HEK293 (cell line): ENCODE measurements at regions not wholly inside any gene's neighbourhood (a gene's known extent, or its start where the extent isn't known, plus 50 kb on each side); places are given as distances from the start of the nearest gene placed in this dataset.

ENCODE experiments used
- CTCF ChIA-PET: fragments of 350-600 bp; formaldehyde crosslinking; extraction: SDS; loops from one replicate; lab custom pipeline; 2021; ENCODE audit warnings: antibody characterized with exemption; lab: Yijun Ruan, JAX
- POLR2A ChIA-PET: fragments of 300-600 bp; formaldehyde crosslinking; extraction: SDS; loops from one replicate; lab custom pipeline; 2020; ENCODE audit warnings: antibody characterized with exemption, inconsistent platforms; lab: Yijun Ruan, JAX
- H3K27ac ChIP-seq: fragments of 200-500 bp; sonication (Bioruptor generic); 2 replicates; pipeline ENCODE4 v1.5.1; 2014; ENCODE audit warnings: low read depth, low read length, control low read depth, inconsistent platforms; ENCODE audit errors: extremely low read depth
- H3K36me3 ChIP-seq, 2 experiments: fragments of 200-500 bp in 1 of 2; sonication (Bioruptor generic) in 1 of 2; 1 replicate in 1 of 2; 2 replicates in 1 of 2; pipeline ENCODE4 v1.5.1; 2014 to 2017; ENCODE audit warnings: inconsistent platforms in 2 of 2, low read length in 2 of 2; ENCODE audit not compliant: control insufficient read depth in 2 of 2, insufficient read depth in 1 of 2
- H3K4me1 ChIP-seq: fragments of 200-500 bp; sonication (Bioruptor generic); 2 replicates; pipeline ENCODE4 v1.5.1; 2014; ENCODE audit warnings: mild to moderate bottlenecking, low read length, inconsistent platforms; ENCODE audit not compliant: control insufficient read depth, insufficient read depth
- H3K4me3 ChIP-seq: 2 replicates; pipeline ENCODE4 v1.5.1; 2011; ENCODE audit warnings: low read depth, mild to moderate bottlenecking, control low read depth, low read length, moderate library complexity
- H3K9me3 ChIP-seq: fragments of 200-500 bp; sonication (Bioruptor generic); 2 replicates; pipeline ENCODE4 v1.5.1; 2014; ENCODE audit warnings: low read depth, low read length, inconsistent platforms; ENCODE audit not compliant: control insufficient read depth, insufficient read depth
- FEZF1 ChIP-seq: fragments of 450-650 bp; formaldehyde crosslinking; IDR thresholded peaks from 2 replicates; pipeline ENCODE4 v1.5.1; 2016; ENCODE audit warnings: missing biosample characterization, missing genetic modification characterization
- MZF1 ChIP-seq: fragments of 450-650 bp; formaldehyde crosslinking; IDR thresholded peaks from 2 replicates; pipeline ENCODE4 v1.5.1; 2017; ENCODE audit warnings: missing biosample characterization, missing genetic modification characterization, borderline replicate concordance
- PRDM1 ChIP-seq: fragments of 450-650 bp; formaldehyde crosslinking; IDR thresholded peaks from 2 replicates; pipeline ENCODE4; 2016; ENCODE audit warnings: missing biosample characterization, missing genetic modification characterization
- SALL2 ChIP-seq: fragments of 450-650 bp; formaldehyde crosslinking; IDR thresholded peaks from 2 replicates; pipeline ENCODE4 v1.5.0; 2017; ENCODE audit warnings: missing biosample characterization, mild to moderate bottlenecking, missing genetic modification characterization, borderline replicate concordance
- SCRT2 ChIP-seq: fragments of 450-650 bp; formaldehyde crosslinking; IDR thresholded peaks from 2 replicates; pipeline ENCODE4 v1.5.1; 2016; ENCODE audit warnings: missing biosample characterization, missing genetic modification characterization
- SP2 ChIP-seq: fragments of 450-650 bp; formaldehyde crosslinking; IDR thresholded peaks from 2 replicates; pipeline ENCODE4 v1.5.1; 2016; ENCODE audit warnings: missing biosample characterization, missing genetic modification characterization
- SP3 ChIP-seq: fragments of 450-650 bp; formaldehyde crosslinking; IDR thresholded peaks from 2 replicates; pipeline ENCODE4 v1.5.1; 2016; ENCODE audit warnings: missing biosample characterization, missing genetic modification characterization
- TRIM28 ChIP-seq: IDR thresholded peaks from 2 replicates; pipeline ENCODE4 v1.6.1; 2011; ENCODE audit warnings: low read length, control low read depth, borderline replicate concordance
- YY1 ChIP-seq: fragments of 450-650 bp; formaldehyde crosslinking; IDR thresholded peaks from 2 replicates; pipeline ENCODE4 v1.5.1; 2018; ENCODE audit warnings: missing biosample characterization, missing genetic modification characterization
- ZBTB7A ChIP-seq: fragments of 450-650 bp; formaldehyde crosslinking; IDR thresholded peaks from 2 replicates; pipeline ENCODE4 v1.5.1; 2016; ENCODE audit warnings: low read depth, missing biosample characterization, missing genetic modification characterization
- ZFP3 ChIP-seq: fragments of 450-650 bp; formaldehyde crosslinking; IDR thresholded peaks from 2 replicates; pipeline ENCODE4 v1.5.1; 2016; ENCODE audit warnings: low read depth, missing biosample characterization, missing genetic modification characterization
- ZFP41 ChIP-seq: fragments of 450-650 bp; formaldehyde crosslinking; IDR thresholded peaks from 2 replicates; pipeline ENCODE4 v1.5.1; 2016; ENCODE audit warnings: missing biosample characterization, missing genetic modification characterization, borderline replicate concordance
- ZNF132 ChIP-seq: fragments of 450-650 bp; formaldehyde crosslinking; IDR thresholded peaks from 2 replicates; pipeline ENCODE4 v1.5.1; 2017; ENCODE audit warnings: missing biosample characterization, missing genetic modification characterization, borderline replicate concordance
- ZNF138 ChIP-seq: fragments of 450-650 bp; formaldehyde crosslinking; IDR thresholded peaks from 2 replicates; pipeline ENCODE4 v1.5.1; 2016; ENCODE audit warnings: missing biosample characterization, missing genetic modification characterization, borderline replicate concordance
- ZNF146 ChIP-seq: fragments of 450-650 bp; formaldehyde crosslinking; IDR thresholded peaks from 2 replicates; pipeline ENCODE4 v1.5.1; 2016; ENCODE audit warnings: missing biosample characterization, missing genetic modification characterization
- ZNF174 ChIP-seq: fragments of 450-650 bp; formaldehyde crosslinking; IDR thresholded peaks from 2 replicates; pipeline ENCODE4 v1.5.0; 2017; ENCODE audit warnings: missing biosample characterization, mild to moderate bottlenecking, missing genetic modification characterization
- ZNF211 ChIP-seq: fragments of 450-650 bp; formaldehyde crosslinking; IDR thresholded peaks from 2 replicates; pipeline ENCODE4 v1.5.1; 2016; ENCODE audit warnings: low read depth, missing biosample characterization, missing genetic modification characterization
- ZNF214 ChIP-seq: fragments of 450-650 bp; formaldehyde crosslinking; IDR thresholded peaks from 2 replicates; pipeline ENCODE4 v1.5.1; 2017; ENCODE audit warnings: missing biosample characterization, mild to moderate bottlenecking, missing genetic modification characterization, borderline replicate concordance
- ZNF23 ChIP-seq: fragments of 450-650 bp; formaldehyde crosslinking; IDR thresholded peaks from 2 replicates; pipeline ENCODE4 v1.5.1; 2016; ENCODE audit warnings: missing biosample characterization, missing genetic modification characterization, borderline replicate concordance
- ZNF248 ChIP-seq: fragments of 450-650 bp; formaldehyde crosslinking; IDR thresholded peaks from 2 replicates; pipeline ENCODE4 v1.5.1; 2017; ENCODE audit warnings: missing biosample characterization, missing genetic modification characterization
- ZNF341 ChIP-seq: fragments of 450-650 bp; formaldehyde crosslinking; IDR thresholded peaks from 2 replicates; pipeline ENCODE4; 2016; ENCODE audit warnings: low read depth, missing biosample characterization, missing genetic modification characterization
- ZNF610 ChIP-seq: fragments of 450-650 bp; formaldehyde crosslinking; IDR thresholded peaks from 2 replicates; pipeline ENCODE4 v1.5.1; 2016; ENCODE audit warnings: missing biosample characterization, missing genetic modification characterization, borderline replicate concordance
- ZNF621 ChIP-seq: fragments of 450-650 bp; formaldehyde crosslinking; IDR thresholded peaks from 2 replicates; pipeline ENCODE4 v1.5.1; 2017; ENCODE audit warnings: missing biosample characterization, missing genetic modification characterization
- ZNF624 ChIP-seq: fragments of 450-650 bp; formaldehyde crosslinking; IDR thresholded peaks from 2 replicates; pipeline ENCODE4 v1.5.1; 2017; ENCODE audit warnings: missing biosample characterization, missing genetic modification characterization
- ZNF792 ChIP-seq: fragments of 450-650 bp; formaldehyde crosslinking; IDR thresholded peaks from 2 replicates; pipeline ENCODE4 v1.5.1; 2016; ENCODE audit warnings: missing biosample characterization, missing genetic modification characterization
- ZSCAN23 ChIP-seq: fragments of 450-650 bp; formaldehyde crosslinking; IDR thresholded peaks from 2 replicates; pipeline ENCODE4 v1.5.1; 2016; ENCODE audit warnings: missing biosample characterization, missing genetic modification characterization
- TF ChIP-seq, protein P1 (sequence below): fragments of 450-650 bp; formaldehyde crosslinking; IDR thresholded peaks from 2 replicates; pipeline ENCODE4 v1.5.1; 2016; ENCODE audit warnings: missing biosample characterization, missing genetic modification characterization
- TF ChIP-seq, protein P2 (sequence below): fragments of 450-650 bp; IDR thresholded peaks from 2 replicates; pipeline ENCODE4 v1.5.1; 2018; ENCODE audit warnings: missing biosample characterization, mild to moderate bottlenecking, missing genetic modification characterization
- TF ChIP-seq, protein P3 (sequence below): fragments of 450-650 bp; formaldehyde crosslinking; IDR thresholded peaks from 2 replicates; pipeline ENCODE4 v1.5.1; 2017; ENCODE audit warnings: missing biosample characterization, missing genetic modification characterization

DNA sequence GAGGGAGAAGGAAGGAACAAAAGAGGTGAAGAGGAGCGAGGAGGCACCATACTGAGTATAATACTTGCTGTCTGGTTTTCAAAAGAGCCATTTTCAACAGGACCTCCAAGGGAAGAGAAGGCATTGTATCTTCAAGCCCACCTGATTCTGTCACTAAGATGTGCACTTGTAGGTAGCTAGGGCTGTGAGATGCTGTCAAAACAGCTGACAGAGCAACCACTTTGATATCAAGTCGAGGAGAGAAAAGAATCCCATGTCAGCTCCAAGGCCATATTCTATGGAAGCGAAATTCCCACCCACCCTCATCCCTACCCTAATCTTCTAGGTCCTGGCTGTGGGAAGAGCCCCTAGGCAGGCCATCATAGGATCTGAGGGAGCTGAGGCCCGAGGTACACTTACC is 70.9 kb upstream of the PRDM11 start:
- no peaks in the 10 kb centered on the region for H3K4me1 ChIP-seq
- no peak overlapping the region for H3K4me3 ChIP-seq
- H3K36me3 ChIP-seq: no peaks in the 10 kb centered on the region
- no peak overlapping the region for H3K27ac ChIP-seq
- CTCF ChIA-PET: no interaction called here
- TF ChIP-seq SP2 (tag by site-specific recombination) (no peak), ZNF248 (tag by site-specific recombination) (no peak), ZNF132 (tag by site-specific recombination) (no peak), ZNF146 (tag by site-specific recombination) (no peak), ZSCAN23 (no peak), ZNF624 (tag by site-specific recombination) (no peak), ZNF621 (no peak), PRDM1 (no peak), ZNF610 (tag by site-specific recombination) (no peak), ZNF23 (no peak), YY1 (no peak), MZF1 (tag by site-specific recombination) (no peak), SALL2 (no peak), ZNF138 (tag by site-specific recombination) (no peak), ZNF211 (tag by site-specific recombination) (no peak), SP3 (tag by site-specific recombination) (no peak), ZNF214 (tag by site-specific recombination) (no peak), ZFP3 (tag by site-specific recombination) (no peak)
- TF ChIP-seq, protein P1, sequence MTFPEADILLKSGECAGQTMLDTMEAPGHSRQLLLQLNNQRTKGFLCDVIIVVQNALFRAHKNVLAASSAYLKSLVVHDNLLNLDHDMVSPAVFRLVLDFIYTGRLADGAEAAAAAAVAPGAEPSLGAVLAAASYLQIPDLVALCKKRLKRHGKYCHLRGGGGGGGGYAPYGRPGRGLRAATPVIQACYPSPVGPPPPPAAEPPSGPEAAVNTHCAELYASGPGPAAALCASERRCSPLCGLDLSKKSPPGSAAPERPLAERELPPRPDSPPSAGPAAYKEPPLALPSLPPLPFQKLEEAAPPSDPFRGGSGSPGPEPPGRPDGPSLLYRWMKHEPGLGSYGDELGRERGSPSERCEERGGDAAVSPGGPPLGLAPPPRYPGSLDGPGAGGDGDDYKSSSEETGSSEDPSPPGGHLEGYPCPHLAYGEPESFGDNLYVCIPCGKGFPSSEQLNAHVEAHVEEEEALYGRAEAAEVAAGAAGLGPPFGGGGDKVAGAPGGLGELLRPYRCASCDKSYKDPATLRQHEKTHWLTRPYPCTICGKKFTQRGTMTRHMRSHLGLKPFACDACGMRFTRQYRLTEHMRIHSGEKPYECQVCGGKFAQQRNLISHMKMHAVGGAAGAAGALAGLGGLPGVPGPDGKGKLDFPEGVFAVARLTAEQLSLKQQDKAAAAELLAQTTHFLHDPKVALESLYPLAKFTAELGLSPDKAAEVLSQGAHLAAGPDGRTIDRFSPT (tag by site-specific recombination): no peak
- TF ChIP-seq, protein P2, sequence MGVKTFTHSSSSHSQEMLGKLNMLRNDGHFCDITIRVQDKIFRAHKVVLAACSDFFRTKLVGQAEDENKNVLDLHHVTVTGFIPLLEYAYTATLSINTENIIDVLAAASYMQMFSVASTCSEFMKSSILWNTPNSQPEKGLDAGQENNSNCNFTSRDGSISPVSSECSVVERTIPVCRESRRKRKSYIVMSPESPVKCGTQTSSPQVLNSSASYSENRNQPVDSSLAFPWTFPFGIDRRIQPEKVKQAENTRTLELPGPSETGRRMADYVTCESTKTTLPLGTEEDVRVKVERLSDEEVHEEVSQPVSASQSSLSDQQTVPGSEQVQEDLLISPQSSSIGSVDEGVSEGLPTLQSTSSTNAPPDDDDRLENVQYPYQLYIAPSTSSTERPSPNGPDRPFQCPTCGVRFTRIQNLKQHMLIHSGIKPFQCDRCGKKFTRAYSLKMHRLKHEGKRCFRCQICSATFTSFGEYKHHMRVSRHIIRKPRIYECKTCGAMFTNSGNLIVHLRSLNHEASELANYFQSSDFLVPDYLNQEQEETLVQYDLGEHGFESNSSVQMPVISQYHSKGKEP (tag by site-specific recombination): no peak
- POLR2A ChIA-PET: no interaction called here
- no peaks in the 10 kb centered on the region for H3K9me3 ChIP-seq

DNA sequence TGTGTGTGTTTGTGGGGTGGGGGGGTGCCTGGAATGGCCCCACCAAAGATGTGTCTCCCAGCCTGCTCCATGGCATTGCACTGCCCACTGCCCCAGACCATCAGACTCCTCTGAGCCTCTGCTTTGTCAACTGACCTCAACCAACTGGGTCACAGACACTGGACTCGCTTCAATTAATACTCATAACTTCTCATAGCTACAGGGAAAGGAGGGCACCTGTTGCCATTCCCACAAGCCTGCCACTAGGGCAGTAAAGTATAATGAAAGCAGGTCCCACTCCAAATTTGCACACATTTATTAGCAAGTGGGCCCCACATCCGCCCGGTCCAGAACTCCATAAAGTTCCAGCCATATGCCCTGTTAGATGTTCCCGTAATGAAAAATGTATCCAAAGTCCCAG is 70.5 kb upstream of the PRDM11 start:
- ChIA-PET CTCF (interaction anchor here (0.6 kb wide), 1 partner anchor 97 kb away, joined by 4 read pairs; no protein-coding TSS in a partner anchor), POLR2A (no interaction called here)
- H3K27ac ChIP-seq: no peak overlapping the region
- no peaks in the 10 kb centered on the region for H3K9me3 ChIP-seq
- H3K4me3 ChIP-seq: no peak overlapping the region
- H3K36me3 ChIP-seq: no peaks in the 10 kb centered on the region
- H3K4me1 ChIP-seq: no peaks in the 10 kb centered on the region
- TF ChIP-seq ZBTB7A (no peak), ZFP41 (tag by site-specific recombination) (no peak), ZNF174 (no peak), ZNF610 (tag by site-specific recombination) (no peak), ZNF792 (tag by site-specific recombination) (no peak), TRIM28 (no peak), ZNF341 (tag by site-specific recombination) (peak; percentile 41; the same call in 1 of the 2 replicates), SCRT2 (tag by site-specific recombination) (peak; percentile 73), FEZF1 (tag by site-specific recombination) (no peak)
- TF ChIP-seq, protein P3, sequence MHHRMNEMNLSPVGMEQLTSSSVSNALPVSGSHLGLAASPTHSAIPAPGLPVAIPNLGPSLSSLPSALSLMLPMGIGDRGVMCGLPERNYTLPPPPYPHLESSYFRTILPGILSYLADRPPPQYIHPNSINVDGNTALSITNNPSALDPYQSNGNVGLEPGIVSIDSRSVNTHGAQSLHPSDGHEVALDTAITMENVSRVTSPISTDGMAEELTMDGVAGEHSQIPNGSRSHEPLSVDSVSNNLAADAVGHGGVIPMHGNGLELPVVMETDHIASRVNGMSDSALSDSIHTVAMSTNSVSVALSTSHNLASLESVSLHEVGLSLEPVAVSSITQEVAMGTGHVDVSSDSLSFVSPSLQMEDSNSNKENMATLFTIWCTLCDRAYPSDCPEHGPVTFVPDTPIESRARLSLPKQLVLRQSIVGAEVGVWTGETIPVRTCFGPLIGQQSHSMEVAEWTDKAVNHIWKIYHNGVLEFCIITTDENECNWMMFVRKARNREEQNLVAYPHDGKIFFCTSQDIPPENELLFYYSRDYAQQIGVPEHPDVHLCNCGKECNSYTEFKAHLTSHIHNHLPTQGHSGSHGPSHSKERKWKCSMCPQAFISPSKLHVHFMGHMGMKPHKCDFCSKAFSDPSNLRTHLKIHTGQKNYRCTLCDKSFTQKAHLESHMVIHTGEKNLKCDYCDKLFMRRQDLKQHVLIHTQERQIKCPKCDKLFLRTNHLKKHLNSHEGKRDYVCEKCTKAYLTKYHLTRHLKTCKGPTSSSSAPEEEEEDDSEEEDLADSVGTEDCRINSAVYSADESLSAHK (tag by site-specific recombination): no peak
